ENCODE measurements at regions not wholly inside any gene's neighbourhood (a gene's known extent, or its start where the extent isn't known, plus 50 kb on each side); places are given as distances from the start of the nearest gene placed in this dataset.

DNA sequence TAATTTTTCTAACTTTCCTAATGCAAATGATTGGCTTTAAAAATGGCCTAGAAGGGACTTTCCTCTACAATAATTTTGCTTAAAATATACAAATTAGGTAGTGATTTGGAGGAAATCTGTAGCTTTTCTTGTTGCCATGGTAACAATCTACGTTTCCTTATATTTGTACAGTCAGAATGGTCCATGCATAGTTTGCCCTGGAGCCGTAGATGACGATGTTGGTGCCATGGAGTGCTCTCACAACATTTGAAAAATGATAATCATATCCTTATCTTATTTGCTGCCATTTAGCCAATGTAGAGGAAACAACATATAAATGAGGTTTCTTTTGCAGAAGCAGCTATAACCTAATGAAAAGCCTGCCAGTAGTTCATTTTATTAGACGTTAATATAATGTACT, 89.0 kb upstream of the NMU start:
- H3K4me3 Mint-ChIP-seq (ENCODE audit: unreplicated experiment), result no peak overlapping the region
- H3K4me2 ChIP-seq (ENCODE audit: low read length), result no peak overlapping the region
- H4K20me1 ChIP-seq (ENCODE audit: insufficient read depth, low read length), result no peaks in the 10 kb centered on the region
- no peak overlapping the region for H3K27ac Mint-ChIP-seq (ENCODE audit: unreplicated experiment)
- H3K4me1 ChIP-seq (ENCODE audit: insufficient read depth, low read length), result no peaks in the 10 kb centered on the region
- no peaks in the 10 kb centered on the region for H3K36me3 Mint-ChIP-seq (ENCODE audit: low read depth, unreplicated experiment)
- DNase-seq (ENCODE audit: low read depth), result no peak
- no peaks in the 10 kb centered on the region for H3K27me3 Mint-ChIP-seq (ENCODE audit: low read depth, unreplicated experiment)
- H3K4me1 Mint-ChIP-seq (ENCODE audit: low read depth, unreplicated experiment), result no peaks in the 10 kb centered on the region
- H3K79me2 ChIP-seq (ENCODE audit: insufficient read depth, low read length), result no peaks in the 10 kb centered on the region
- H3K4me3 ChIP-seq (ENCODE audit: insufficient read depth, low read depth, low read length), result no peak overlapping the region
- H3K9ac ChIP-seq (ENCODE audit: low read length), result no peak overlapping the region
- H3K27ac ChIP-seq (ENCODE audit: low read depth, low read length), result no peak overlapping the region
- TF ChIP-seq, protein P1, sequence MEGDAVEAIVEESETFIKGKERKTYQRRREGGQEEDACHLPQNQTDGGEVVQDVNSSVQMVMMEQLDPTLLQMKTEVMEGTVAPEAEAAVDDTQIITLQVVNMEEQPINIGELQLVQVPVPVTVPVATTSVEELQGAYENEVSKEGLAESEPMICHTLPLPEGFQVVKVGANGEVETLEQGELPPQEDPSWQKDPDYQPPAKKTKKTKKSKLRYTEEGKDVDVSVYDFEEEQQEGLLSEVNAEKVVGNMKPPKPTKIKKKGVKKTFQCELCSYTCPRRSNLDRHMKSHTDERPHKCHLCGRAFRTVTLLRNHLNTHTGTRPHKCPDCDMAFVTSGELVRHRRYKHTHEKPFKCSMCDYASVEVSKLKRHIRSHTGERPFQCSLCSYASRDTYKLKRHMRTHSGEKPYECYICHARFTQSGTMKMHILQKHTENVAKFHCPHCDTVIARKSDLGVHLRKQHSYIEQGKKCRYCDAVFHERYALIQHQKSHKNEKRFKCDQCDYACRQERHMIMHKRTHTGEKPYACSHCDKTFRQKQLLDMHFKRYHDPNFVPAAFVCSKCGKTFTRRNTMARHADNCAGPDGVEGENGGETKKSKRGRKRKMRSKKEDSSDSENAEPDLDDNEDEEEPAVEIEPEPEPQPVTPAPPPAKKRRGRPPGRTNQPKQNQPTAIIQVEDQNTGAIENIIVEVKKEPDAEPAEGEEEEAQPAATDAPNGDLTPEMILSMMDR (IDR thresholded peaks at IDR 0.05; ENCODE audit: insufficient read depth, low read depth, low read length), result no peak
- no peak for TF ChIP-seq EZH2 (IDR thresholded peaks at IDR 0.05; ENCODE audit: insufficient read depth, low read length)
- no peaks in the 10 kb centered on the region for H3K9me3 Mint-ChIP-seq (ENCODE audit: unreplicated experiment)
- H3K36me3 ChIP-seq (ENCODE audit: insufficient read depth, low read length), result no peaks in the 10 kb centered on the region
- H2AFZ ChIP-seq (ENCODE audit: low read depth, low read length), result no peak overlapping the region
- no peaks in the 10 kb centered on the region for H3K27me3 ChIP-seq (ENCODE audit: insufficient read depth, low read length)
- H3K9me3 ChIP-seq (ENCODE audit: insufficient read depth, low read depth, low read length), result no peaks in the 10 kb centered on the region
- no peak for FAIRE-seq

DNA sequence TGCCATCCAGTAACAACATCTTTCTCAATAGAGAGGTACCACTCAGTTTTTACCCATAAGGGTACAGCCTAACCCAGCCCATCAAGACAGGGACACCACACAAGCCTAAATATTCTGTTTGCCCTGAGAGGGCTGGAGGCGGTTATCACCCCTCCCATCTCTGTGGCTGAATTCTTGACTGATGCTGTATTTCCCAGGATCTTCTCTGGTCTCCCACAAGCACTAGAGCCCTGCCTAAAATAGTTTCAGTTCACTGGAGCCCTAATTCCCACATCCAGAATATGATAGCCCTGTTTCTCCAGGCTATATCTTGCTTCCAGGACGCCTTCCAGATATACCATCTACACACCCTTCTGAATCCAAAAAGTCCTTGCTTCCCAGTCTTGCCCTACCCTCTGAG, 91.6 kb upstream of the NMU start:
- Histone ChIP-seq H3K27me3 (ENCODE audit: insufficient read depth, low read length) (peaks cover 5% of the 10 kb centered on the region), H3K4me2 (ENCODE audit: low read length) (no peak overlapping the region), H3K9me3 (ENCODE audit: insufficient read depth, low read depth, low read length) (no peaks in the 10 kb centered on the region), H2AFZ (ENCODE audit: low read depth, low read length) (no peak overlapping the region), H3K4me1 (ENCODE audit: insufficient read depth, low read length) (no peaks in the 10 kb centered on the region), H3K4me3 (ENCODE audit: insufficient read depth, low read depth, low read length) (no peak overlapping the region), H3K9ac (ENCODE audit: low read length) (no peak overlapping the region), H3K36me3 (ENCODE audit: insufficient read depth, low read length) (no peaks in the 10 kb centered on the region), H4K20me1 (ENCODE audit: insufficient read depth, low read length) (no peaks in the 10 kb centered on the region), H3K27ac (ENCODE audit: low read depth, low read length) (no peak overlapping the region), H3K79me2 (ENCODE audit: insufficient read depth, low read length) (no peaks in the 10 kb centered on the region)
- no peaks in the 10 kb centered on the region for H3K36me3 Mint-ChIP-seq (ENCODE audit: low read depth, unreplicated experiment)
- no peak overlapping the region for H3K27ac Mint-ChIP-seq (ENCODE audit: unreplicated experiment)
- H3K4me1 Mint-ChIP-seq (ENCODE audit: low read depth, unreplicated experiment), result no peaks in the 10 kb centered on the region
- DNase-seq (ENCODE audit: low read depth), result no peak
- no peaks in the 10 kb centered on the region for H3K9me3 Mint-ChIP-seq (ENCODE audit: unreplicated experiment)
- TF ChIP-seq, protein P1 (IDR thresholded peaks at IDR 0.05; ENCODE audit: insufficient read depth, low read depth, low read length), result no peak
- TF ChIP-seq EZH2 (IDR thresholded peaks at IDR 0.05; ENCODE audit: insufficient read depth, low read length), result no peak
- no peak for FAIRE-seq
- H3K27me3 Mint-ChIP-seq (ENCODE audit: low read depth, unreplicated experiment), result no peaks in the 10 kb centered on the region
- H3K4me3 Mint-ChIP-seq (ENCODE audit: unreplicated experiment), result no peak overlapping the region

DNA sequence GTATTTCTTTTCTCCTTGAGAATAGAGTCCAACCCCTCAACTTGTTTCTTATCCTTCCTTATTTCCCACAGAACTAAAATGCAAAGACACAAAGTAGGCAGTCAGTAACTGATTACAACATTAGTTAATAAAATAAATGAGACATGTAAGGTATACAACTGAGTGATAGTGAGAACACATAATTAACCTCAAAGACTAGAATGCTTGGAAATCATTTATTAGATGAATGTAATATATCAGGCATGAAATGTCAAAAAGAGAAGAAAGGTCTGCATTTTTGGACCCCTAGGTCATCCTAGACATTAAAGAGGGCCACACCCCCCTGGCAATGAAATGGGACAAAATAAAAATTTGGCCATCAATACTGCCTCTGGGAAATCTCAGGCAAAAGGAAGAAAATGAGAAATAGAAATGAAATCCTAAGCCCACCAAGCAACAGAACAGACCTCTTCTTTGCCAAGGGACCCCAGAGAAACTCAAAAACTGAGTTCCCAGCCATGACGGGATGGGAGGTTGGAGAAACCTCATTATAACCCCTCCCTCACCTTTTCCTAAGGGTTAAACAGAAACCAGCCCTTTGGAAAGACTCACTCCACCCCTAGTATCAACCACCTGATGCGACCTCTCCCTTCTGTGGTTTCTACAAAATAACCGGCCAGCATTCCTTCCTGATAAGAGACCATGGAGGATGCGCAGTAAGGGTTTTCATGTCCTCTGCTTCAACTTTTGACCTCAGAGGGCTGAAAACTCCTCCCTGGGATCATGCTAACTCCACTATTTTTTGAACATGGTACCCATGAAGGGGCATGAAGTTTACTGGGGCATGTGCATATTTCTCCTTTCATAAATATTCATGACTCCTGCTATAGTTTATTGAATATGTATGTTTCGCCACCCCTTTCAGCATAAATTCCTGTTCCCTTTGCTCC, 90.0 kb upstream of the EXOC1L start:
- no peak overlapping the region for H3K4me2 ChIP-seq (ENCODE audit: low read length)
- no peaks in the 10 kb centered on the region for H3K36me3 Mint-ChIP-seq (ENCODE audit: low read depth, unreplicated experiment)
- H3K79me2 ChIP-seq (ENCODE audit: insufficient read depth, low read length), result no peaks in the 10 kb centered on the region
- H3K9me3 ChIP-seq (ENCODE audit: insufficient read depth, low read depth, low read length), result no peaks in the 10 kb centered on the region
- TF ChIP-seq EZH2 (IDR thresholded peaks at IDR 0.05; ENCODE audit: insufficient read depth, low read length), result no peak
- TF ChIP-seq, protein P1 (IDR thresholded peaks at IDR 0.05; ENCODE audit: insufficient read depth, low read depth, low read length), result no peak
- no peaks in the 10 kb centered on the region for H4K20me1 ChIP-seq (ENCODE audit: insufficient read depth, low read length)
- no peak overlapping the region for H3K9ac ChIP-seq (ENCODE audit: low read length)
- H3K4me3 ChIP-seq (ENCODE audit: insufficient read depth, low read depth, low read length), result no peak overlapping the region
- no peaks in the 10 kb centered on the region for H3K4me1 ChIP-seq (ENCODE audit: insufficient read depth, low read length)
- H3K9me3 Mint-ChIP-seq (ENCODE audit: unreplicated experiment), result no peaks in the 10 kb centered on the region
- H3K27ac Mint-ChIP-seq (ENCODE audit: unreplicated experiment), result no peak overlapping the region
- H2AFZ ChIP-seq (ENCODE audit: low read depth, low read length), result no peak overlapping the region
- no peaks in the 10 kb centered on the region for H3K36me3 ChIP-seq (ENCODE audit: insufficient read depth, low read length)
- no peaks in the 10 kb centered on the region for H3K27me3 Mint-ChIP-seq (ENCODE audit: low read depth, unreplicated experiment)
- H3K4me1 Mint-ChIP-seq (ENCODE audit: low read depth, unreplicated experiment), result no peaks in the 10 kb centered on the region
- H3K27ac ChIP-seq (ENCODE audit: low read depth, low read length), result no peak overlapping the region
- no peak for FAIRE-seq
- peaks cover 5% of the 10 kb centered on the region for H3K27me3 ChIP-seq (ENCODE audit: insufficient read depth, low read length)
- DNase-seq (ENCODE audit: low read depth), result no peak
- H3K4me3 Mint-ChIP-seq (ENCODE audit: unreplicated experiment), result no peak overlapping the region
